Pancreas (tissue), 10 donors: ENCODE measurements at regions not wholly inside any gene's neighbourhood (a gene's known extent, or its start where the extent isn't known, plus 50 kb on each side); places are given as distances from the start of the nearest gene placed in this dataset.

Experiments
- ATAC-seq, 4 donors: fragments of 200-7000 bp; cut with Tn5 transposase; one replicate each; pipeline versions ENCODE4 v1.8.0 to v1.9.1; 2020; ENCODE audit warnings: mild to moderate bottlenecking in 4 of 4, moderate library complexity in 4 of 4
- DNase-seq, 6 donors: peaks; one replicate each; pipeline ENCODE4 v3.0.0-alpha.2; 2020
- FAIRE-seq: peaks from 2 replicates; lab custom pipeline; 2012; peaks lifted over from hg19 to GRCh38; lab: Jason Lieb, UNC
- H3K27ac ChIP-seq, 4 donors: fragments of 200-600 bp; sonication (generic); 1 replicate in 3 of 4; 2 replicates in 1 of 4; pipeline versions ENCODE4 v1.5.0 to v1.8.0; 2020
- H3K27me3 ChIP-seq, 4 donors: fragments of 200-600 bp; one replicate each; pipeline ENCODE4 v1.8.0; 2021
- H3K36me3 ChIP-seq, 3 donors: fragments of 200-600 bp; sonication (generic) in 1 of 3; one replicate each; pipeline versions ENCODE4 v1.5.0 to v1.8.0; 2020 to 2021
- H3K4me1 ChIP-seq, 3 donors: fragments of 200-600 bp; one replicate each; pipeline ENCODE4 v1.8.0; 2021
- H3K4me3 ChIP-seq, 4 donors: fragments of 200-600 bp; sonication (generic) in 2 of 4; one replicate each; pipeline versions ENCODE4 v1.5.0 to v1.8.0; 2020 to 2021
- H3K9me3 ChIP-seq, 4 donors: fragments of 200-600 bp; one replicate each; pipeline ENCODE4 v1.8.0; 2021
- WGBS, 2 donors: extraction: QIAGEN DNeasy Blood & Tissue Kit; methylation state at CpG; one replicate each; pipeline ENCODE4 v1.1.7; 2013; 5-methylcytosine and 5-hydroxymethylcytosine counted together
- intact Hi-C, 3 donors: fragments of 100-400 bp; cut with DNase I; formaldehyde crosslinking; loops; one replicate each; pipeline versions ENCODE4 v1.11.1 to v1.14.2; 2022
- TF ChIP-seq, protein P1 (sequence below), 4 donors: fragments of 200-600 bp; sonication (generic) in 3 of 4; IDR thresholded peaks; one replicate each; pipeline versions ENCODE4 v1.5.0 to v1.8.0; 2021; ENCODE audit warnings: antibody characterized with exemption in 4 of 4
- donor health status: healthy with polysubstance abuse.
- donor health status: DM: no; HTN: no; CAD: no; lungs with moderate emphysema.
- donor health status: DM: no; HTN: no; CAD: no.
- donor health status: control.
- donor health status: control.
- donor health status: Bipolar disorder and iron deficiency.
- donor health status: DM: yes; HTN: yes; CAD: no.
- donor health status: DM: no; HTN: no; CAD: no.
- donor health status: DM: no; HTN: no; CAD: no.
- donor health status: DM: yes; HTN: yes; CAD: no.

DNA sequence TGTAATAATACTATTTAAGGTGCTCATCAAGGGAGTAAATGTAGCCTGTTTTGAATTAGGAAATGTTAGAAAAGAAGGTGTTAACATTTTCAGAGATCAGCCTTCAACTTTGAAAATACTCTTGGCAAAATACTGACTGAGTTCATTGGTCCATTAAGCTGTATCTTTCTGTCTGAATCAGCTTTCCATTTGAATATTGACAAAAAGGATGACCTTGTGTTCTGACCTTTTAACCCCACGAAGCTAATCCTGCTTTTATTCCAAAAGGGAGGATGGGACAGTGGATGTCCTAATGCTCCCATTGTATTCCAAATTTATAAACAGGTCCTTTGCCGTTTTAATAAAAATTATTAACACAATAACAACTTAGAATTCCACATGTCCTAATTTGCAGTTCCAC is 259.7 kb upstream of the NRIP1 start:
- FAIRE-seq = no peak
- no peak for ATAC-seq
- intact Hi-C loops = no loop called here

DNA sequence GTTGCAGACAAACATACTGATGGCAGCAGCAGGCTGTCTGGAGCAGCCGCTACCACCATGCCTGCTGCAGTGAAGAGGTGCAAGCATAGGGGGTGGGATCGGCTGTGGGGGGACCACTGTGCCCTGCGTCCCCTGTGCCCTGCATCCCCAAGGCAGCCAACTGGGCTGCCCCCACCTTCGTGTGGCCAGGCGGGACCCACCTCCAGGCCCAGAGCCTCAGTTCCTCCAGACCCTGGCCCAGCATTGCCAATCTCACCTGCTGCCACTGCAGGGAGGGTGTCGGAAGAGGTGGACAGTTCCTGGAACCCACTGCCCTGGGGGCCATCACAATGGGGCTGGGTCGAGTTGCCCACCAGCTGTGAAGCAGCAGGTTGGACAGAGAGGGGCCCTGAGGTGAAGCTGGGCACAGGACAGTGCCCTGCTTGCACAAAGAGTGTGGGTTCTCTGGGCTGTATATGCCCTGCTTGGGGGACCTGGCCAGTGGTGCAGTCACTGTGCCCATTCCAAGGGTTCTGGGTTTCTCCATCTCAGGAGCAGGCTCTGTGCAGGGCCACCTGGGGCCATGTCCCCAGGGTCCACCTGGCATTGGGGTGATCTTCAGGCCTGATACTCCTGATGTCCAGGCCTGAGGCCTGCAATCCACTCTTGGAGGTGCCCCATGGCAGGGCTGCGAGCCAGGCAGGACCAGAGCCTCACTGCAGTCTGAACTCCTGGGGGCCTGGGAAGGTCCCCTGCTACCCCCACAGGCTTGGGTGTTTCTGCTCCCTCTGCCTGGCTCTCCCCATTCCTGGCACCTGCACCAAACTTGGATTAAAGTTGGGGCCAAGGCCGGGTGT is 261.4 kb upstream of the NRIP1 start:
- Histone ChIP-seq H3K9me3 (no peaks in the 10 kb centered on the region), H3K36me3 (no peaks in the 10 kb centered on the region), H3K4me3 (no peak overlapping the region), H3K27me3 (no peaks in the 10 kb centered on the region), H3K4me1 (no peaks in the 10 kb centered on the region), H3K27ac (no peak overlapping the region)
- intact Hi-C loops = no loop called here
- WGBS, 2 donors = 84 to 88% methylated on average over 9 of the region's 9 CpGs
- FAIRE-seq = no peak
- TF ChIP-seq, protein P1, sequence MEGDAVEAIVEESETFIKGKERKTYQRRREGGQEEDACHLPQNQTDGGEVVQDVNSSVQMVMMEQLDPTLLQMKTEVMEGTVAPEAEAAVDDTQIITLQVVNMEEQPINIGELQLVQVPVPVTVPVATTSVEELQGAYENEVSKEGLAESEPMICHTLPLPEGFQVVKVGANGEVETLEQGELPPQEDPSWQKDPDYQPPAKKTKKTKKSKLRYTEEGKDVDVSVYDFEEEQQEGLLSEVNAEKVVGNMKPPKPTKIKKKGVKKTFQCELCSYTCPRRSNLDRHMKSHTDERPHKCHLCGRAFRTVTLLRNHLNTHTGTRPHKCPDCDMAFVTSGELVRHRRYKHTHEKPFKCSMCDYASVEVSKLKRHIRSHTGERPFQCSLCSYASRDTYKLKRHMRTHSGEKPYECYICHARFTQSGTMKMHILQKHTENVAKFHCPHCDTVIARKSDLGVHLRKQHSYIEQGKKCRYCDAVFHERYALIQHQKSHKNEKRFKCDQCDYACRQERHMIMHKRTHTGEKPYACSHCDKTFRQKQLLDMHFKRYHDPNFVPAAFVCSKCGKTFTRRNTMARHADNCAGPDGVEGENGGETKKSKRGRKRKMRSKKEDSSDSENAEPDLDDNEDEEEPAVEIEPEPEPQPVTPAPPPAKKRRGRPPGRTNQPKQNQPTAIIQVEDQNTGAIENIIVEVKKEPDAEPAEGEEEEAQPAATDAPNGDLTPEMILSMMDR (IDR thresholded peaks at IDR 0.05) = no peak
- no peak for DNase-seq
- ATAC-seq = no peak

More for the DNA sequence above, 259.7 kb upstream of the NRIP1 start:
- DNase-seq = no peak
- TF ChIP-seq, protein P1 (IDR thresholded peaks at IDR 0.05) = no peak
- H3K36me3 ChIP-seq = no peaks in the 10 kb centered on the region
- no peak overlapping the region for H3K27ac ChIP-seq
- no peaks in the 10 kb centered on the region for H3K4me1 ChIP-seq
- WGBS, 2 donors = 52 to 61% methylated on average over 2 of the region's 2 CpGs
- H3K9me3 ChIP-seq = no peaks in the 10 kb centered on the region
- H3K27me3 ChIP-seq = no peaks in the 10 kb centered on the region
- H3K4me3 ChIP-seq = no peak overlapping the region

DNA sequence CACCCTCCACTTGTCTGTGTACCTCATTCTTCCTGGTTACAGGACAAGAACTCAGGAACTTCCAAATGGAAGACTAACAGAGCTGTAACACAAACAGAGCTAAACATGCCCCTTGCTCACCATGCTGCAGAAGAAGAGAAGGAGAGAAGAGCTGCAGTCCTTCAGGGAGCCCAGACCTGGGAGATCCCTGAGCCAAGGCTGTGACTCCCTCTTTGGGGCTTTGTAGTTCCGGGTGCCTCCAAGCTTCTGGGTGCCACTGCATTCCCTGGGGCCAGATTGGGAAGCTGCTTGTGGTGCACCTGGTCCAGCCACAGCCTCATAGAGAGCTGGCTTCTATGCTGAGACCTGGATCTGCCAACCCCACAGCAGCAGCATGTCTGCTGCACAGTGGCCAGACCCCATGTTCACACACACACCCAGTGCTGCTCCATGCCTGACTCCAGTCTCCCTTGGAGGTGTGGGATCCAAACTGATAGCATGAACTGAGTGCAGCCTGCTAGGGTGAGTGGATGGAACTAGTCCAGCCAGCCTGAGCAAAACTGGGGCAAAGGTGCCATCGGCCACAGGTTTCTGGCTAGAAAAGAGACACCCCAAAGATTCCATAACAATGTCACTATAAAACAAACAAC is 263.0 kb upstream of the NRIP1 start:
- Histone ChIP-seq H3K4me3 (no peak overlapping the region), H3K27ac (no peak overlapping the region), H3K36me3 (no peaks in the 10 kb centered on the region), H3K9me3 (no peaks in the 10 kb centered on the region), H3K27me3 (no peaks in the 10 kb centered on the region), H3K4me1 (no peaks in the 10 kb centered on the region)
- DNase-seq (no peak), ATAC-seq (no peak), FAIRE-seq (no peak)
- 89 to 100% methylated on average over 2 of the region's 2 CpGs for WGBS, 2 donors
- intact Hi-C loops = no loop called here
- TF ChIP-seq, protein P1 (IDR thresholded peaks at IDR 0.05) = no peak

DNA sequence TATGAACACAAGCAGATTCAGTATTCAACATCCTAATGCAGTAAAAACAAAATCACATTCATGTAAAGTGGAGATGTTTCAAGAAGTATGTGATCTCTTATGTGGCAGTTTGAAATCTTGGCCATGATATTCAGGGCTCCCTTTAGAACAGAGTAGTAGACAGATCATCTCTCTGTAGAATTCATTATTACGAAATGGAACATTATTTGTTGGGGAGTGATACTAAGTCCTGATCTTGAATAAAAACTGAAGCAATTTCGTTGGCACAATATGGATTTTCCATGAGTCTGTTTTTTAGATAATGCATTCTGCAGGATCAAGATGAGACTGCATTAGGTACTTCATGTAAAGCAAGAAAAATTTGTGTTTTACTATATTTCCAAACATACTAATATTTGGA is 264.4 kb upstream of the NRIP1 start:
- TF ChIP-seq, protein P1 (IDR thresholded peaks at IDR 0.05) = no peak
- Histone ChIP-seq H3K4me1 (no peaks in the 10 kb centered on the region), H3K4me3 (no peak overlapping the region), H3K9me3 (no peaks in the 10 kb centered on the region), H3K27ac (no peak overlapping the region), H3K27me3 (no peaks in the 10 kb centered on the region), H3K36me3 (no peaks in the 10 kb centered on the region)
- ATAC-seq = no peak
- 70 to 75% methylated on average over 2 of the region's 2 CpGs for WGBS, 2 donors
- intact Hi-C loops = no loop called here
- no peak for FAIRE-seq
- no peak for DNase-seq

DNA sequence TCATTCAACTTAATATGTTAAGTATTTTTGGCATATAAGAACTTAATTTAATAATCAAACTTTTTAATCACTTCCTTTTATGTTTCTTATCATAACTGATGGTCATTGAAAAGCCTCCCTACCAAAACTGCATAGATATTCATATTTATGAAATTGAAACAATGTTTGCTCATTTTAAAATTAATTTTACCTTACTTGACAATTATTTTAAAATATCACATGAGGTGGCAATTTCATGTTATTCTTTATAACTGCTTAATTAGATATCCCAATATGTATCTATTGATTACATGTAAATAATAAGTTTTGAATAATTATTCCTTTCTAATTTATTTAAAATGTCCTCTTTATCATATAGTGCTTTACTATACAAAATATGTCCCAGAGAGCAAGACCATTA is 266.1 kb upstream of the NRIP1 start:
- Histone ChIP-seq H3K4me3 (no peak overlapping the region), H3K27ac (no peak overlapping the region), H3K4me1 (no peaks in the 10 kb centered on the region), H3K9me3 (no peaks in the 10 kb centered on the region), H3K27me3 (no peaks in the 10 kb centered on the region), H3K36me3 (no peaks in the 10 kb centered on the region)
- FAIRE-seq (no peak), ATAC-seq (no peak), DNase-seq (no peak)
- intact Hi-C loops = no loop called here
- TF ChIP-seq, protein P1 (IDR thresholded peaks at IDR 0.05) = no peak
